ENCODE measurements at regions not wholly inside any gene's neighbourhood (a gene's known extent, or its start where the extent isn't known, plus 50 kb on each side); places are given as distances from the start of the nearest gene placed in this dataset.

DNA sequence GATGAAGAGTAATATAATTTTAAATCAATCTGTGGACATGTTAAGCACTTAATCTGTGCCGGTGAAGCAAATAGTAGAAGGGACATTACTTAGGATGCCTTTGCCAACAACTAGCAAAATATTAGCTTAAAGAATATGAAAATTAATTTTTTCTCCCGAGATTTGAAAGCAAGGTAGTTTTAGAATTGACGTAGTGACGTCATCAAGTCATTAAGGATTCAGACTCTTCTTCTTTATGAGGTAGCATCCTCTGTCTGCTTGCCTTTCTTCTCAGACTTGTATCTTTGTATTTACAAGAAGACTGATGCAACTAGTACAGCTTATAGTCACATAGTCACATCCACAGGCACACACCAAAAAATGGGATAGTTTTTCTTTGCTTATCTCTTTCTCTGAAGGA lies 374.4 kb downstream of the MMUT start:
- TF ChIP-seq, protein P1, sequence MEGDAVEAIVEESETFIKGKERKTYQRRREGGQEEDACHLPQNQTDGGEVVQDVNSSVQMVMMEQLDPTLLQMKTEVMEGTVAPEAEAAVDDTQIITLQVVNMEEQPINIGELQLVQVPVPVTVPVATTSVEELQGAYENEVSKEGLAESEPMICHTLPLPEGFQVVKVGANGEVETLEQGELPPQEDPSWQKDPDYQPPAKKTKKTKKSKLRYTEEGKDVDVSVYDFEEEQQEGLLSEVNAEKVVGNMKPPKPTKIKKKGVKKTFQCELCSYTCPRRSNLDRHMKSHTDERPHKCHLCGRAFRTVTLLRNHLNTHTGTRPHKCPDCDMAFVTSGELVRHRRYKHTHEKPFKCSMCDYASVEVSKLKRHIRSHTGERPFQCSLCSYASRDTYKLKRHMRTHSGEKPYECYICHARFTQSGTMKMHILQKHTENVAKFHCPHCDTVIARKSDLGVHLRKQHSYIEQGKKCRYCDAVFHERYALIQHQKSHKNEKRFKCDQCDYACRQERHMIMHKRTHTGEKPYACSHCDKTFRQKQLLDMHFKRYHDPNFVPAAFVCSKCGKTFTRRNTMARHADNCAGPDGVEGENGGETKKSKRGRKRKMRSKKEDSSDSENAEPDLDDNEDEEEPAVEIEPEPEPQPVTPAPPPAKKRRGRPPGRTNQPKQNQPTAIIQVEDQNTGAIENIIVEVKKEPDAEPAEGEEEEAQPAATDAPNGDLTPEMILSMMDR (IDR thresholded peaks at IDR 0.05) = no peak
- TF ChIP-seq EP300 (IDR thresholded peaks at IDR 0.05) = no peak
- no peak for TF ChIP-seq POLR2A (IDR thresholded peaks at IDR 0.05; ENCODE audit: low read depth)
- no peak for TF ChIP-seq POLR2AphosphoS5 (IDR thresholded peaks at IDR 0.05)

Measured in esophagus muscularis mucosa (tissue), 4 donors.